Heart left ventricle (tissue), 13 donors: ENCODE measurements at regions not wholly inside any gene's neighbourhood (a gene's known extent, or its start where the extent isn't known, plus 50 kb on each side); places are given as distances from the start of the nearest gene placed in this dataset.

ENCODE experiments used
- CTCF ChIP-seq, 12 donors: fragments of 200-600 bp; sonication (generic) in 4 of 12; IDR thresholded peaks; one replicate each; pipeline versions ENCODE4 v1.5.0 to v1.8.0; 2018 to 2022; ENCODE audit warnings: antibody characterized with exemption in 12 of 12, mild to moderate bottlenecking in 5 of 12
- POLR2A ChIP-seq, 2 donors: fragments of 450-650 bp; IDR thresholded peaks; one replicate each; pipeline ENCODE4 v1.6.1; 2017; ENCODE audit warnings: antibody characterized with exemption in 2 of 2, mild to moderate bottlenecking in 2 of 2, moderate library complexity in 2 of 2
- donor health status: ischemic (EF 13 %, LVEDD 7.1; RV severe dilation, severe dysfunction).
- donor health status: DM: no; HTN: yes; CAD: no.
- donor health status: DM: no; HTN: no; CAD: no.
- donor health status: ischemic (EF 25% LVEDD 6.9; RV normal size, moderate dysfunction).
- donor health status: ischemic (EF 25% LVEDD 5.7; RV mildly dilated, moderate dysfunction).
- donor health status: ischemic (EF 35%, LVEDD 5.7; RV mildly dilated, moderate dysfunction).
- donor health status: nonischemic (EF 11% LVEDD 7.7; RV severe dilation, severe dysfunction).
- donor health status: DM: yes; HTN: yes; CAD: no.
- donor health status: PGD.
- donor health status: ischemic (EF 29% LVEDD 5.4; RV normal size, mild dysfunction).
- donor health status: nonischemic (EF 23%, LVEDD 6.1; RV moderate dilation, normal function).

- TF ChIP-seq POLR2A (IDR thresholded peaks at IDR 0.05) (no peak), CTCF (IDR thresholded peaks at IDR 0.05) (no peak)
These were observed 985.7 kb downstream of the CDH8 start for GRCh38 chr16:61050547-61050946.
